ENCODE measurements at regions not wholly inside any gene's neighbourhood (a gene's known extent, or its start where the extent isn't known, plus 50 kb on each side); places are given as distances from the start of the nearest gene placed in this dataset.

GRCh38 chr4:141913928-141914327, 277.5 kb downstream of the IL15 start:
- TF ChIP-seq CTCF (conservative IDR thresholded peaks at IDR 0.05), result no peak
- no peak for TF ChIP-seq EZH2 (IDR thresholded peaks at IDR 0.05; ENCODE audit: low read depth)
